DOHH2 (cell line): ENCODE measurements at regions not wholly inside any gene's neighbourhood (a gene's known extent, or its start where the extent isn't known, plus 50 kb on each side); places are given as distances from the start of the nearest gene placed in this dataset.
A peak's percentile ranks its signal among the peaks of the same experiment; 100 is the strongest.

ENCODE experiments used
- H3F3A ChIP-seq: fragments of 200-600 bp; sonication (generic), shearing (Covaris generic); 2 replicates; pipeline ENCODE4 v1.6.0; 2016; ENCODE audit warnings: antibody characterized with exemption, mild to moderate bottlenecking; ENCODE audit not compliant: control insufficient read depth, insufficient read depth
- H3K27ac ChIP-seq: fragments of 200-600 bp; sonication (generic); 2 replicates; pipeline ENCODE4 v1.5.1; 2014; ENCODE audit warnings: low read depth, mild to moderate bottlenecking, low read length, moderate library complexity
- H3K27me3 ChIP-seq: fragments of 200-600 bp; sonication (generic); 2 replicates; pipeline ENCODE4 v1.6.1; 2014; ENCODE audit warnings: mild to moderate bottlenecking, low read length, mixed read lengths; ENCODE audit not compliant: control insufficient read depth
- H3K36me3 ChIP-seq: fragments of 200-600 bp; sonication (generic); 2 replicates; pipeline ENCODE4 v1.6.1; 2014; ENCODE audit warnings: mild to moderate bottlenecking, low read length, moderate library complexity, mixed read lengths; ENCODE audit not compliant: control insufficient read depth
- H3K4me1 ChIP-seq: fragments of 200-600 bp; sonication (generic); 2 replicates; pipeline ENCODE4 v1.6.1; 2014; ENCODE audit warnings: mild to moderate bottlenecking, low read length, mixed read lengths; ENCODE audit not compliant: control insufficient read depth
- H3K4me2 ChIP-seq: fragments of 200-600 bp; sonication (generic); 2 replicates; pipeline ENCODE4 v1.6.0; 2014; ENCODE audit warnings: mild to moderate bottlenecking, low read length, moderate library complexity
- H3K4me3 ChIP-seq: fragments of 200-600 bp; sonication (generic); 2 replicates; pipeline ENCODE4 v1.5.1; 2014; ENCODE audit warnings: mild to moderate bottlenecking, low read length, mixed read lengths
- H3K79me2 ChIP-seq: fragments of 200-600 bp; sonication (generic); 2 replicates; pipeline ENCODE4 v1.6.1; 2014; ENCODE audit warnings: mild to moderate bottlenecking, low read length, mixed read lengths; ENCODE audit not compliant: control insufficient read depth
- H3K9me2 ChIP-seq: fragments of 200-600 bp; sonication (generic); replicated peaks from 2 replicates; pipeline ENCODE4 v1.6.1; 2014; ENCODE audit warnings: mild to moderate bottlenecking, low read length, mixed read lengths; ENCODE audit not compliant: control insufficient read depth
- H3K9me3 ChIP-seq: fragments of 200-600 bp; sonication (generic); 2 replicates; pipeline ENCODE4 v1.6.1; 2014; ENCODE audit warnings: antibody characterized with exemption, low read length, mixed read lengths; ENCODE audit not compliant: control insufficient read depth, insufficient read depth
- H4K20me1 ChIP-seq: fragments of 200-600 bp; sonication (generic); 2 replicates; pipeline ENCODE4 v1.6.0; 2014; ENCODE audit warnings: low read depth, mild to moderate bottlenecking, antibody characterized with exemption, low read length, moderate library complexity; ENCODE audit not compliant: control insufficient read depth, insufficient read depth
- EZH2phosphoT487 ChIP-seq: fragments of 200-600 bp; sonication (generic); IDR thresholded peaks from 2 replicates; pipeline ENCODE4 v1.6.1; 2017; ENCODE audit warnings: borderline replicate concordance, mild to moderate bottlenecking, antibody characterized with exemption, low read length, moderate library complexity, mixed read lengths
- TF ChIP-seq, protein P1 (sequence below): fragments of 200-600 bp; sonication (generic); IDR thresholded peaks from one replicate; pipeline ENCODE4 v1.5.1; 2014; ENCODE audit warnings: antibody characterized with exemption, mild to moderate bottlenecking, low read depth, low read length; ENCODE audit not compliant: poor library complexity, severe bottlenecking

GRCh38 chr12:92558806-92559205 is 144.0 kb upstream of the PLEKHG7 start:
- peaks cover 36% of the 10 kb centered on the region for H3K4me1 ChIP-seq
- H3F3A ChIP-seq = no peaks in the 10 kb centered on the region
- H3K9me2 ChIP-seq = no peaks in the 10 kb centered on the region
- H3K9me3 ChIP-seq = no peaks in the 10 kb centered on the region
- no peaks in the 10 kb centered on the region for H3K36me3 ChIP-seq
- H3K4me2 ChIP-seq = no peak overlapping the region
- H3K27ac ChIP-seq = no peak overlapping the region
- H3K79me2 ChIP-seq = no peaks in the 10 kb centered on the region
- no peak overlapping the region for H3K4me3 ChIP-seq
- no peaks in the 10 kb centered on the region for H3K27me3 ChIP-seq
- no peak for TF ChIP-seq EZH2phosphoT487
- TF ChIP-seq, protein P1, sequence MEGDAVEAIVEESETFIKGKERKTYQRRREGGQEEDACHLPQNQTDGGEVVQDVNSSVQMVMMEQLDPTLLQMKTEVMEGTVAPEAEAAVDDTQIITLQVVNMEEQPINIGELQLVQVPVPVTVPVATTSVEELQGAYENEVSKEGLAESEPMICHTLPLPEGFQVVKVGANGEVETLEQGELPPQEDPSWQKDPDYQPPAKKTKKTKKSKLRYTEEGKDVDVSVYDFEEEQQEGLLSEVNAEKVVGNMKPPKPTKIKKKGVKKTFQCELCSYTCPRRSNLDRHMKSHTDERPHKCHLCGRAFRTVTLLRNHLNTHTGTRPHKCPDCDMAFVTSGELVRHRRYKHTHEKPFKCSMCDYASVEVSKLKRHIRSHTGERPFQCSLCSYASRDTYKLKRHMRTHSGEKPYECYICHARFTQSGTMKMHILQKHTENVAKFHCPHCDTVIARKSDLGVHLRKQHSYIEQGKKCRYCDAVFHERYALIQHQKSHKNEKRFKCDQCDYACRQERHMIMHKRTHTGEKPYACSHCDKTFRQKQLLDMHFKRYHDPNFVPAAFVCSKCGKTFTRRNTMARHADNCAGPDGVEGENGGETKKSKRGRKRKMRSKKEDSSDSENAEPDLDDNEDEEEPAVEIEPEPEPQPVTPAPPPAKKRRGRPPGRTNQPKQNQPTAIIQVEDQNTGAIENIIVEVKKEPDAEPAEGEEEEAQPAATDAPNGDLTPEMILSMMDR = no peak
- no peaks in the 10 kb centered on the region for H4K20me1 ChIP-seq

GRCh38 chr12:92558215-92558773 is 144.5 kb upstream of the PLEKHG7 start:
- Histone ChIP-seq H3K4me3 (no peak overlapping the region), H3K27ac (no peak overlapping the region), H3K79me2 (no peaks in the 10 kb centered on the region), H3K9me2 (no peaks in the 10 kb centered on the region), H3K4me2 (no peak overlapping the region), H3K4me1 (peaks cover 36% of the 10 kb centered on the region), H3F3A (no peaks in the 10 kb centered on the region), H4K20me1 (no peaks in the 10 kb centered on the region), H3K27me3 (no peaks in the 10 kb centered on the region), H3K9me3 (no peaks in the 10 kb centered on the region), H3K36me3 (no peaks in the 10 kb centered on the region)
- no peak for TF ChIP-seq EZH2phosphoT487
- TF ChIP-seq, protein P1 = no peak

GRCh38 chr12:92557422-92557724 is 145.4 kb upstream of the PLEKHG7 start:
- no peaks in the 10 kb centered on the region for H3K79me2 ChIP-seq
- peaks cover 37% of the 10 kb centered on the region for H3K4me1 ChIP-seq
- H3K27me3 ChIP-seq = no peaks in the 10 kb centered on the region
- no peak overlapping the region for H3K27ac ChIP-seq
- H3K4me2 ChIP-seq = peak overlapping the region; percentile 5; the same call in 1 of the 2 replicates
- no peaks in the 10 kb centered on the region for H3F3A ChIP-seq
- no peak overlapping the region for H3K4me3 ChIP-seq
- no peaks in the 10 kb centered on the region for H3K36me3 ChIP-seq
- H3K9me2 ChIP-seq = no peaks in the 10 kb centered on the region
- H4K20me1 ChIP-seq = no peaks in the 10 kb centered on the region
- no peaks in the 10 kb centered on the region for H3K9me3 ChIP-seq
- TF ChIP-seq EZH2phosphoT487 = no peak
- TF ChIP-seq, protein P1 = no peak
